ENCODE measurements at regions not wholly inside any gene's neighbourhood (a gene's known extent, or its start where the extent isn't known, plus 50 kb on each side); places are given as distances from the start of the nearest gene placed in this dataset.

- TF ChIP-seq EGR1 (IDR thresholded peaks at IDR 0.05) (no peak), NFIC (IDR thresholded peaks at IDR 0.05) (no peak)
These were observed 578.7 kb upstream of the USP24 start for GRCh38 chr1:55793856-55794255.

- TF ChIP-seq USF1 (IDR thresholded peaks at IDR 0.05) (no peak), REST (IDR thresholded peaks at IDR 0.05; ENCODE audit: low read depth) (no peak), EP300 (IDR thresholded peaks at IDR 0.05; ENCODE audit: borderline replicate concordance) (no peak), FOXM1 (IDR thresholded peaks at IDR 0.05; ENCODE audit: borderline replicate concordance, low read depth) (no peak), YY1 (IDR thresholded peaks at IDR 0.05; ENCODE audit: low read depth) (no peak), RAD21 (IDR thresholded peaks at IDR 0.05; ENCODE audit: low read depth) (no peak), CREB1 (IDR thresholded peaks at IDR 0.05; ENCODE audit: low read depth) (no peak), TEAD4 (IDR thresholded peaks at IDR 0.05) (no peak)
These were observed 577.7 kb upstream of the USP24 start for GRCh38 chr1:55792870-55793269.

- TF ChIP-seq EP300 (IDR thresholded peaks at IDR 0.05; ENCODE audit: borderline replicate concordance) (no peak), CEBPB (IDR thresholded peaks at IDR 0.05) (no peak), TEAD4 (IDR thresholded peaks at IDR 0.05) (no peak), NFIC (IDR thresholded peaks at IDR 0.05) (no peak), MAX (IDR thresholded peaks at IDR 0.05) (no peak), YY1 (IDR thresholded peaks at IDR 0.05; ENCODE audit: low read depth) (no peak), TCF12 (IDR thresholded peaks at IDR 0.05; ENCODE audit: low read depth) (no peak), EGR1 (IDR thresholded peaks at IDR 0.05) (no peak), CREB1 (IDR thresholded peaks at IDR 0.05; ENCODE audit: low read depth) (no peak), USF1 (IDR thresholded peaks at IDR 0.05) (no peak), ZBTB7A (IDR thresholded peaks at IDR 0.05; ENCODE audit: low read depth) (no peak), RAD21 (IDR thresholded peaks at IDR 0.05; ENCODE audit: low read depth) (no peak), REST (IDR thresholded peaks at IDR 0.05; ENCODE audit: low read depth) (no peak), FOXM1 (IDR thresholded peaks at IDR 0.05; ENCODE audit: borderline replicate concordance, low read depth) (no peak), TAF1 (IDR thresholded peaks at IDR 0.05; ENCODE audit: low read depth) (no peak)
These were observed 574.3 kb upstream of the USP24 start for GRCh38 chr1:55789466-55789865.

- TF ChIP-seq RAD21 (IDR thresholded peaks at IDR 0.05; ENCODE audit: low read depth), result no peak
- TF ChIP-seq NFIC (IDR thresholded peaks at IDR 0.05), result no peak
- TF ChIP-seq FOXM1 (IDR thresholded peaks at IDR 0.05; ENCODE audit: borderline replicate concordance, low read depth), result no peak
- no peak for TF ChIP-seq ZBTB7A (IDR thresholded peaks at IDR 0.05; ENCODE audit: low read depth)
- no peak for TF ChIP-seq EGR1 (IDR thresholded peaks at IDR 0.05)
- no peak for TF ChIP-seq CEBPB (IDR thresholded peaks at IDR 0.05)
- TF ChIP-seq REST (IDR thresholded peaks at IDR 0.05; ENCODE audit: low read depth), result no peak
- TF ChIP-seq TEAD4 (IDR thresholded peaks at IDR 0.05), result no peak
- no peak for TF ChIP-seq TCF12 (IDR thresholded peaks at IDR 0.05; ENCODE audit: low read depth)
- TF ChIP-seq YY1 (IDR thresholded peaks at IDR 0.05; ENCODE audit: low read depth), result no peak
- no peak for TF ChIP-seq EP300 (IDR thresholded peaks at IDR 0.05; ENCODE audit: borderline replicate concordance)
- TF ChIP-seq USF1 (IDR thresholded peaks at IDR 0.05), result no peak
- no peak for TF ChIP-seq CREB1 (IDR thresholded peaks at IDR 0.05; ENCODE audit: low read depth)
- TF ChIP-seq MAX (IDR thresholded peaks at IDR 0.05), result no peak
- no peak for TF ChIP-seq TAF1 (IDR thresholded peaks at IDR 0.05; ENCODE audit: low read depth)
These were observed 571.2 kb upstream of the USP24 start for GRCh38 chr1:55786396-55786795.
